ENCODE measurements at regions not wholly inside any gene's neighbourhood (a gene's known extent, or its start where the extent isn't known, plus 50 kb on each side); places are given as distances from the start of the nearest gene placed in this dataset.

DNA sequence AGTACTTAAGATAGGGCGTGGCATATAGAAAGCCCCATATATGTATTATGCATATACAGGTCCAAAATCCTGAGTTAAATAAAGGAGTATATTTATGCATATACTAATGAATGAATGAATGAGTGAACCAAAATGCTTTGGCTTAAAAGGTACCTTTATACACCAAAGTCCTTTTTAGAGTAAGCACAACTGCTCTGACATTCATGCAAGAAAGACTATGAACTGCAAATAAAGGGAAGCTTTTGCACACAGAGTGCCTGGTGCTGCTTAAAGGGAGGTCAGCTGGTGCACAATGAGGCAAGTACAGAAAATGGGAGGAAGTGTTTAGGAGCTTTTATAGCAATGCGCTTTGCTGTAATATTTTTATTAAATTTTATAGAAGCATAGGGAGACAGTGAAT, 214.0 kb downstream of the KLF13 start:
- no peaks in the 10 kb centered on the region for H3K27me3 ChIP-seq
- TF ChIP-seq, protein P1, sequence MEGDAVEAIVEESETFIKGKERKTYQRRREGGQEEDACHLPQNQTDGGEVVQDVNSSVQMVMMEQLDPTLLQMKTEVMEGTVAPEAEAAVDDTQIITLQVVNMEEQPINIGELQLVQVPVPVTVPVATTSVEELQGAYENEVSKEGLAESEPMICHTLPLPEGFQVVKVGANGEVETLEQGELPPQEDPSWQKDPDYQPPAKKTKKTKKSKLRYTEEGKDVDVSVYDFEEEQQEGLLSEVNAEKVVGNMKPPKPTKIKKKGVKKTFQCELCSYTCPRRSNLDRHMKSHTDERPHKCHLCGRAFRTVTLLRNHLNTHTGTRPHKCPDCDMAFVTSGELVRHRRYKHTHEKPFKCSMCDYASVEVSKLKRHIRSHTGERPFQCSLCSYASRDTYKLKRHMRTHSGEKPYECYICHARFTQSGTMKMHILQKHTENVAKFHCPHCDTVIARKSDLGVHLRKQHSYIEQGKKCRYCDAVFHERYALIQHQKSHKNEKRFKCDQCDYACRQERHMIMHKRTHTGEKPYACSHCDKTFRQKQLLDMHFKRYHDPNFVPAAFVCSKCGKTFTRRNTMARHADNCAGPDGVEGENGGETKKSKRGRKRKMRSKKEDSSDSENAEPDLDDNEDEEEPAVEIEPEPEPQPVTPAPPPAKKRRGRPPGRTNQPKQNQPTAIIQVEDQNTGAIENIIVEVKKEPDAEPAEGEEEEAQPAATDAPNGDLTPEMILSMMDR (IDR thresholded peaks at IDR 0.05) = no peak
- intact Hi-C loops (cut with DNase I; ENCODE audit: low total_unique reads) = no loop called here
- H3K9me3 ChIP-seq = no peaks in the 10 kb centered on the region
- DNase-seq = no peak
- H3K4me3 ChIP-seq = no peak overlapping the region
- H3K36me3 ChIP-seq = no peaks in the 10 kb centered on the region
- H3K4me1 ChIP-seq = no peaks in the 10 kb centered on the region
- no peak overlapping the region for H3K27ac ChIP-seq

DNA sequence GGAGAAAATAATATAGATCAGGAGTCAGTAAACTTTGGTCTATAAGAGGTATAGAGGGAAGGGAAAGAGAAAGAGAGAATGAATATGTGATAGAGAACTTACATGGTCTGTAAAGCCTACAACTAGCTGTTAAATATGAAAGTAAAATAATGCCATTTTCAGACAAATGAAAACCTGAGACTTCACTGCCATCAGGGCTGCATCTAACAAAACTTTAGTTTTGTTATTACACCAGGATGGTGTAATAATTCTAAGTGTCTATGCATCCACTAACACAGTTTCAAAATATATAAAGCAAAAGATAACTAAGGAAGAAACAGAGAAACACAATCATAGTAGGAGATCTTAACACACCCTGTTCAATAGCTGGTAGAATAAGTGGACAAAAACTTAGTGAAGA, 217.7 kb downstream of the KLF13 start:
- no peak overlapping the region for H3K4me3 ChIP-seq
- TF ChIP-seq, protein P1 (IDR thresholded peaks at IDR 0.05) = no peak

DNA sequence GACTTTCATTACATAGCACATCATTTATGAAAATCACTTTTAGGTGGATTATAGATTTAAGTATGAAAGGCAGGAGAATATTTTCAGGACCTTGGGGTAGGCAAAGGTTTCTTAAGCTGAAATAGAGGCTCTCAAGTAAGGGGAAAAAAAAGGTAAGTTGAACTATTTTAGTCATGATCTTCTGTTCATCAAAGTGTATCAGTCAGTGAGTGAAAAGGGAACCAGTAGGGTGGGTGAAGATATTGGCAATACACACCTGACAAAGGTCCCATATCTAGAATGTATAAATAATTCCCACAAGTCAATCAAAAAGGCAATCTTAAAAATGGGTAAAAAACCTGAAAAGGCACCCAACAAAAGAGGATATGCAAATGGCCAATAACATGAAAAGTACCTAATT, 218.6 kb downstream of the KLF13 start:
- TF ChIP-seq, protein P1 (IDR thresholded peaks at IDR 0.05) = no peak
- Histone ChIP-seq H3K4me1 (no peaks in the 10 kb centered on the region), H3K27ac (no peak overlapping the region), H3K4me3 (no peak overlapping the region), H3K9me3 (no peaks in the 10 kb centered on the region), H3K36me3 (no peaks in the 10 kb centered on the region), H3K27me3 (no peaks in the 10 kb centered on the region)
- DNase-seq = no peak
- intact Hi-C loops (cut with DNase I; ENCODE audit: low total_unique reads) = no loop called here

More for the DNA sequence above, 217.7 kb downstream of the KLF13 start:
- intact Hi-C loops (cut with DNase I; ENCODE audit: low total_unique reads) = no loop called here
- Histone ChIP-seq H3K36me3 (no peaks in the 10 kb centered on the region), H3K27ac (no peak overlapping the region), H3K27me3 (no peaks in the 10 kb centered on the region), H3K4me1 (no peaks in the 10 kb centered on the region), H3K9me3 (no peaks in the 10 kb centered on the region)
- DNase-seq = no peak

DNA sequence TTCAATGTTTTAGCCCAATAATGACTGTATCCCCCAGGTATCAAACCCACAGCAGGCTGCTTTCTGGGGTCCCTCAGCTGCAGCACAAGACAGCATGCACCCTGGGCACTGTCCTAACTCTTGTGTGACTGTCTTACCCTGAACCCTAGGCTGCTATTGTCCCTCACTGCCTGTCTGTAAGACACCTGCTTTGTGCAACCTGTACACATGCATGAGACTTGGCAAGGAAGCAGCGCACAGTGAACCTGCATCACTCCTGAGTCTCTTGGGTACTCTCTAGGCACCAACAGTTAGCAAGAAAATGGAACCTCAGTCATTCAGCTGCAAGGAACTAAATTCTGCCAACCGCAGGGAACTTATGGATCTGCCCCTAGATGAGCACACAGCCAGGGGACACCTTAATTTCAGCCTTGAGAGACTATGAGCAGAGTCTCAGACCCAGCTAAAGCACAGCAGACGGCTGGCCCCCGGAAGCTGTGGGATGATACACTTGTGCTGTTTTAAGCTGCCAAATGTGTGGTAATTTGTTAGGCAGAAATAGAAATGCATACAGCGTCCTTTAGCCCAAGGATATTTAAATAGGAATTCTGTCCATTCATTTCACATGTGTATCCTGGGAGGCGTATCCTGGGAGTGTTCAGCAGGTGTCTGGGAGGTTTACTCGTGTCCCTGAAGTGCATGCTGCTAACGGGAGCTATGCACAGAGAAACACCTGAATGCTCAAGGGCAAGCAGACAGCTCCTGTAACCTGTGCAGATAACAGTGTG, 223.8 kb downstream of the KLF13 start:
- Histone ChIP-seq H3K4me1 (no peaks in the 10 kb centered on the region), H3K27me3 (no peaks in the 10 kb centered on the region), H3K27ac (no peak overlapping the region), H3K9me3 (no peaks in the 10 kb centered on the region), H3K36me3 (no peaks in the 10 kb centered on the region), H3K4me3 (no peak overlapping the region)
- no peak for DNase-seq
- intact Hi-C loops (cut with DNase I; ENCODE audit: low total_unique reads) = no loop called here
- TF ChIP-seq, protein P1 (IDR thresholded peaks at IDR 0.05) = no peak

DNA sequence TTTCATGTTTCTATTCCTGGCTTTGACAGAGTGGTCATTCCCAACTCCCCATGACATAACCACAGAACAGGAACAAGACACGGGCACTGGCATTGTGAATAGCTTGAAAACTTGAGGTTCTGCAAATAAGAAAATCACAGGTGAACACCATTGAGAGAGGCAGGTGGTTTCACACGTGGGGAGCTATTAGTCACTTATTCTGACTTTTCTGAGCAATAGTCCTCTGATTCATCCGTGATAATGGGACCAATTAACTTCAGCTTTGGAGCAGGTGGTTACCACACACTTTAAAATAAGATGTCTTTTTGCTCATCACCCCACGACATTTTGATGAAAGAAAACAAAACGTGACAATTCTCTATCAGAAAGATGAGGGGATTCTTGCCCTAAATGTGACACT, 224.7 kb downstream of the KLF13 start:
- H3K4me1 ChIP-seq = no peaks in the 10 kb centered on the region
- H3K9me3 ChIP-seq = no peaks in the 10 kb centered on the region
- TF ChIP-seq, protein P1 (IDR thresholded peaks at IDR 0.05) = no peak
- H3K4me3 ChIP-seq = no peak overlapping the region
- no peak overlapping the region for H3K27ac ChIP-seq
- no peak for DNase-seq
- intact Hi-C loops (cut with DNase I; ENCODE audit: low total_unique reads) = no loop called here
- no peaks in the 10 kb centered on the region for H3K27me3 ChIP-seq
- H3K36me3 ChIP-seq = no peaks in the 10 kb centered on the region

All from tibial artery (tissue), 4 donors.